Gastroesophageal sphincter (tissue), 3 donors: ENCODE measurements at regions not wholly inside any gene's neighbourhood (a gene's known extent, or its start where the extent isn't known, plus 50 kb on each side); places are given as distances from the start of the nearest gene placed in this dataset.
"Not testable (repeated sequence)": the region's sequence is repeated elsewhere in the genome, so short reads cannot be mapped to it uniquely, and the experiment has no call there.

Experiments
- POLR2A ChIP-seq, 2 donors: fragments of 450-650 bp; IDR thresholded peaks; one replicate each; pipeline ENCODE4 v1.6.1; 2017; ENCODE audit warnings: antibody characterized with exemption in 2 of 2, mild to moderate bottlenecking in 2 of 2, moderate library complexity in 1 of 2
- TF ChIP-seq, protein P1 (sequence below), 4 experiments: fragments of 200-600 bp in 2 of 4; fragments of 450-650 bp in 2 of 4; sonication (generic) in 1 of 4; IDR thresholded peaks; one replicate each; pipeline ENCODE4 v1.5.1; 2017 to 2019; ENCODE audit warnings: antibody characterized with exemption in 4 of 4, mild to moderate bottlenecking in 2 of 4, moderate library complexity in 2 of 4

DNA sequence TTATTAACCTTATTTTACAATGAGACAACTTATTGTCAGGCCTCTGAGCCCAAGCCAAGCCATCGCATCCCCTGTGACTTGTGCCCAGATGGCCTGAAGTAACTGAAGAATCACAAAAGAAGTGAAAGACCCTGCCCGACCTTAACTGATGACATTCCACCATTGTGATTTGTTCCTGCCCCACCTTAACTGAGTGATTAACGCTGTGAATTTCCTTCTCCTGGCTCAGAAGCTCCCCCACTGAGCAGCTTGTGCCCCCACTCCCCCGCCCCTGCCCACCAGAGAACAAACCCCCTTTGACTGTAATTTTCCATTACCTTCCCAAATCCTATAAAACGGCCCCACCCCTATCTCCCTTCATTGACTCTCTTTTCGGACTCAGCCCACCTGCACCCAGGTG is 224.0 kb upstream of the DUSP10 start:
- TF ChIP-seq, protein P1, sequence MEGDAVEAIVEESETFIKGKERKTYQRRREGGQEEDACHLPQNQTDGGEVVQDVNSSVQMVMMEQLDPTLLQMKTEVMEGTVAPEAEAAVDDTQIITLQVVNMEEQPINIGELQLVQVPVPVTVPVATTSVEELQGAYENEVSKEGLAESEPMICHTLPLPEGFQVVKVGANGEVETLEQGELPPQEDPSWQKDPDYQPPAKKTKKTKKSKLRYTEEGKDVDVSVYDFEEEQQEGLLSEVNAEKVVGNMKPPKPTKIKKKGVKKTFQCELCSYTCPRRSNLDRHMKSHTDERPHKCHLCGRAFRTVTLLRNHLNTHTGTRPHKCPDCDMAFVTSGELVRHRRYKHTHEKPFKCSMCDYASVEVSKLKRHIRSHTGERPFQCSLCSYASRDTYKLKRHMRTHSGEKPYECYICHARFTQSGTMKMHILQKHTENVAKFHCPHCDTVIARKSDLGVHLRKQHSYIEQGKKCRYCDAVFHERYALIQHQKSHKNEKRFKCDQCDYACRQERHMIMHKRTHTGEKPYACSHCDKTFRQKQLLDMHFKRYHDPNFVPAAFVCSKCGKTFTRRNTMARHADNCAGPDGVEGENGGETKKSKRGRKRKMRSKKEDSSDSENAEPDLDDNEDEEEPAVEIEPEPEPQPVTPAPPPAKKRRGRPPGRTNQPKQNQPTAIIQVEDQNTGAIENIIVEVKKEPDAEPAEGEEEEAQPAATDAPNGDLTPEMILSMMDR (IDR thresholded peaks at IDR 0.05), result not testable (repeated sequence)
- not testable (repeated sequence) for TF ChIP-seq POLR2A (IDR thresholded peaks at IDR 0.05)
